BJ (cell line): ENCODE measurements at regions not wholly inside any gene's neighbourhood (a gene's known extent, or its start where the extent isn't known, plus 50 kb on each side); places are given as distances from the start of the nearest gene placed in this dataset.
"Not testable (repeated sequence)": the region's sequence is repeated elsewhere in the genome, so short reads cannot be mapped to it uniquely, and the experiment has no call there.

Source experiments
- CTCF ChIA-PET: fragments of 350-600 bp; formaldehyde crosslinking; extraction: SDS; loops from one replicate; lab custom pipeline; 2021; ENCODE audit warnings: antibody characterized with exemption, inconsistent platforms; lab: Yijun Ruan, JAX
- POLR2A ChIA-PET: fragments of 300-600 bp; sonication (Branson Sonifier 250); formaldehyde crosslinking; extraction: SDS; loops from one replicate; lab custom pipeline; 2021; ENCODE audit warnings: antibody characterized with exemption; lab: Charles Lee
- DNase-seq: peaks from one replicate; pipeline ENCODE4 v3.0.0-alpha.2; 2011; ENCODE audit warnings: low read depth
- H3K27me3 ChIP-seq: 2 replicates; pipeline ENCODE4 v1.6.0; 2011; ENCODE audit warnings: low read length; ENCODE audit not compliant: control insufficient read depth, insufficient read depth
- H3K36me3 ChIP-seq: 2 replicates; pipeline ENCODE4 v1.5.1; 2011; ENCODE audit warnings: low read length; ENCODE audit not compliant: control insufficient read depth, insufficient read depth
- H3K4me3 ChIP-seq: 2 replicates; pipeline ENCODE4 v1.5.1; 2011; ENCODE audit warnings: low read depth, mild to moderate bottlenecking, control low read depth, low read length
- TF ChIP-seq, protein P1 (sequence below): IDR thresholded peaks from 2 replicates; pipeline ENCODE4 v1.5.1; 2011; ENCODE audit warnings: low read depth, mild to moderate bottlenecking, control low read depth, inconsistent platforms, low read length, moderate library complexity; ENCODE audit not compliant: insufficient read depth

DNA sequence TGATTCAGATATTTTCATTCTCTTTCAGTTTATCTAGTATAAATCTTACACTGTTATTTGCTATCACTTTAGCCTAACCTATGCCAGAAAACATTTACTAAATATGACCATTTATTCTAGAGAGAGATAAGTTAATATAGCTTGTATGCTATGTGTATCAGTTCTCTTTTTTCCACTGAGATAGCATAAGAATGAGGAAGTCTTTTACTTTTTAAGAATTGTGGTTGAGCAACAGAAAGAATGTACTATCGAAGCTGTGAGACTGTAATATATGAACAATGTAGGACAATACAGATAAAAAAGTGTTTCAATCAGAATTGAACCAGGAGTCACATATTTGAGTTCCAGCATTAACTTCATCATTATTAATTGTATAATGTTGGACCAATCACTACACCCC is 479.9 kb upstream of the PLXNA2 start:
- TF ChIP-seq, protein P1, sequence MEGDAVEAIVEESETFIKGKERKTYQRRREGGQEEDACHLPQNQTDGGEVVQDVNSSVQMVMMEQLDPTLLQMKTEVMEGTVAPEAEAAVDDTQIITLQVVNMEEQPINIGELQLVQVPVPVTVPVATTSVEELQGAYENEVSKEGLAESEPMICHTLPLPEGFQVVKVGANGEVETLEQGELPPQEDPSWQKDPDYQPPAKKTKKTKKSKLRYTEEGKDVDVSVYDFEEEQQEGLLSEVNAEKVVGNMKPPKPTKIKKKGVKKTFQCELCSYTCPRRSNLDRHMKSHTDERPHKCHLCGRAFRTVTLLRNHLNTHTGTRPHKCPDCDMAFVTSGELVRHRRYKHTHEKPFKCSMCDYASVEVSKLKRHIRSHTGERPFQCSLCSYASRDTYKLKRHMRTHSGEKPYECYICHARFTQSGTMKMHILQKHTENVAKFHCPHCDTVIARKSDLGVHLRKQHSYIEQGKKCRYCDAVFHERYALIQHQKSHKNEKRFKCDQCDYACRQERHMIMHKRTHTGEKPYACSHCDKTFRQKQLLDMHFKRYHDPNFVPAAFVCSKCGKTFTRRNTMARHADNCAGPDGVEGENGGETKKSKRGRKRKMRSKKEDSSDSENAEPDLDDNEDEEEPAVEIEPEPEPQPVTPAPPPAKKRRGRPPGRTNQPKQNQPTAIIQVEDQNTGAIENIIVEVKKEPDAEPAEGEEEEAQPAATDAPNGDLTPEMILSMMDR = no peak
- H3K27me3 ChIP-seq = no peaks in the 10 kb centered on the region
- H3K36me3 ChIP-seq = no peaks in the 10 kb centered on the region
- ChIA-PET CTCF (no interaction called here), POLR2A (no interaction called here)
- H3K4me3 ChIP-seq = no peak overlapping the region
- no peak for DNase-seq

DNA sequence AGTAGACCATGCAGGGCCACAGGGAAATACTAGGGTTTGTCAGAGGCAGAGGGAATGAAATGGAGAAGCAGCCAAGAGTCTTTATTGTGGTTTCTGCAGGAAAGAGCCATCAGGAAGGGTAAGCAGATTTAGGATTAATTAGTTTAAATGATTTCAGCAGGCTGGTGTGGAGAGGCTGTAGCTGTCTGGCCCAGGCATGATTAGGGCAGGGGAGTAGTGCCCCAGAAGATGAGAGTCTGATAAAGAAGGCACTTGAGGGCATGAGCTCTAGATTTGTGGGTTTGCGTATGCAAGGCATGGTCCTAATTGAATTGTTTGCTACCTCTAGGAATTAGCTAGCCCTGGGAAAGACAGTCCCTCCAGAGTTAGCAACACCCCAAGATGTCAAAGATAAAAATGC is 484.6 kb upstream of the PLXNA2 start:
- ChIA-PET CTCF (no interaction called here), POLR2A (no interaction called here)
- TF ChIP-seq, protein P1 = no peak
- Histone ChIP-seq H3K36me3 (no peaks in the 10 kb centered on the region), H3K4me3 (no peak overlapping the region), H3K27me3 (no peaks in the 10 kb centered on the region)
- no peak for DNase-seq

DNA sequence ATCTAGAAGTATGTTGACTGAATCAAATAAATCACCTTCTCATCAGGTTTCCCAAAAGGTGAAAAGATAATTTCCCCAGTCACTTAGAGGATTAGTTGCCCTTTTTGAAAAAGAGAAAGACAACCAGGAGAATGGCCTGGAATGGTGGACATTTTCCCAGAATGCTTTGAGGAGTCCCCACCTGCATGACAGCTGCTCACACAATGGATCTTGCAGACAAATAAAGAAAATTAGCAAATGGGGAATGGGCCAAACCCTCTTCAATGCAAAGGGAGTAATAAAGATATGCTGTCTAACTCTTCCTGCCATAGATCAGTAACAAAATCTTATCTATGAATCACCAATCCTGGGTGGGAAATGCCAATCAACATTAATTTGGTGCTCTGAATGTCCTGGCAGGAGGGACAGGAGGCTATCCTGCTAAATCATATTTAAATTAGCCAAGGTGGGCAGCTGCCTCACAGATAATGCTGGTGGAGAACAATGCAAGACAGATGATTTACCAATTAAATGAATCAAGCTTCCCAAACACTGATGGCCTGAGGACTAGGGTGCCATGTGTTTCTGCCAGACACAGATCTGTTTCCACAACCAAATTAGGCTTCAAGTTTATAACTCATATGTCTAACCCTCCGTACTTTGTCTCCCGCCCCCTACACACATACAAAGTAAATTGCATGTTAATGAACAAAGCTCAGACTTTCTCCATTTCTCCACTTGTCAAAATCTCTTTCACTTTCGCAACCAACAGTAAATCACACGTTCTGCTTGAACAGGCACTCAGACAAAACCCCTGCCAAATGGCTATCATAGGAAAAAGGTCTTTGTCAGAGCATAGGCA is 488.0 kb upstream of the PLXNA2 start:
- no peak for DNase-seq
- no peak overlapping the region for H3K4me3 ChIP-seq
- H3K27me3 ChIP-seq = no peaks in the 10 kb centered on the region
- ChIA-PET CTCF (no interaction called here), POLR2A (no interaction called here)
- no peaks in the 10 kb centered on the region for H3K36me3 ChIP-seq
- TF ChIP-seq, protein P1 = no peak

DNA sequence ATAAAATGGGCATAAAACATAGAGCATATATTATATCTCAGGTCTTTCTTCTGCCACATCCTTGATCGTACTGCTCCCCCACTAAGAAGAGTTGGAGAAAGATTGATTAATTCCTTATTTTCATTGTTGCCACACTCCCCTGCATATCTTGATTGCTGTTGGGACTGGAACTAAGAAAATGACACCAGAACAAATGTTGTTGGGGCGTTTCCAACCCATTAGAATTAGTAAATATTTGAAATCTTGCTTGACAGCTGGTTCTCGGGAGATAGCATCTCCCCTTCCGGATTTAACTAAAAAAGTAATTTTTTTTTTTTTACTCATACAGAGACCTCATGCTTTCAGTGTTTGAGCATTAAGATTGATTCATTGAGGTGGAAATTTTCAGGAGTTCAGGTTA is 493.0 kb upstream of the PLXNA2 start:
- POLR2A ChIA-PET = no interaction called here
- no peak for DNase-seq
- CTCF ChIA-PET = no interaction called here
- Histone ChIP-seq H3K27me3 (no peaks in the 10 kb centered on the region), H3K4me3 (no peak overlapping the region), H3K36me3 (no peaks in the 10 kb centered on the region)
- TF ChIP-seq, protein P1 = no peak

DNA sequence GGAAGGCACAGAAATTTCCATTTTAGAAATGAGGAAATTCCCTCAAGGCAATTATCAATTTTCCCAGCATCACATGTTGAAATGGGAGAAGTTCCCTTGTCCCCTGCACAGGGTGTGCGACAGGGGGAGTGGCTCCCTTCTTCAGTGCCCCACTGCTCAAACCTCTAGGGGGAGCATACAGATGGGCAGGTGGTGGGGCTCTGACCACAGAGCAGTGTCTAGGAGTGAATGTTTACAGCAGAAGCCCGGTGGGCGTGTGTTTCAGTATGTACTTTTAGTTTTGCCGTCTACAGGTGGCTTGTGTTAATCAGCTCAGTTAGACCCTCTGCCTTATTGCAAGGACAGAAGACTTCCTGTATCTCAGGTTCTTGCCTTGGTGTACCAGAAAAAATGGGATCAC is 493.7 kb upstream of the PLXNA2 start:
- Histone ChIP-seq H3K27me3 (no peaks in the 10 kb centered on the region), H3K36me3 (no peaks in the 10 kb centered on the region), H3K4me3 (no peak overlapping the region)
- TF ChIP-seq, protein P1 = no peak
- CTCF ChIA-PET = no interaction called here
- no peak for DNase-seq
- POLR2A ChIA-PET = no interaction called here

DNA sequence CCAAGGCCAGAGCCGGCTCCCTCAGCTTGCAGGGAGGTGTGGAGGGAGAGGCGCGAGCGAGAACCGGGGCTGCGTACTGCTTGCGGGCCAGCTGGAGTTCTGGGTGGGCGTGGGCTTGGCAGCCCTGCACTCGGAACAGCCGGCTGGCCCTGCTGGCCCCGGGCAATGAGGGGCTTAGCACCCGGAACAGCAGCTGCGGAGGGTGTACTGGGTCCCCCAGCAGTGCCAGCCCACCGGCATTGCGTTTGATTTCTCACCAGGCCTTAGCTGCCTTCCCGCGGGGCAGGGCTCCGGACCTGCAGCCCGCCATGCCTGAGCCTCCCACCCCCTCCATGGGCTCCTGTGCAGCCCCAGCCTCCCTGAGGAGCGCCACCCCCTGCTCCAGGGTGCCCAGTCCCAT is 495.5 kb upstream of the PLXNA2 start:
- DNase-seq, CTCF ChIA-PET, H3K36me3 ChIP-seq, POLR2A ChIA-PET, H3K27me3 ChIP-seq, H3K4me3 ChIP-seq: not testable (repeated sequence)
